Smooth muscle cell (in vitro differentiated cells): ENCODE measurements at regions not wholly inside any gene's neighbourhood (a gene's known extent, or its start where the extent isn't known, plus 50 kb on each side); places are given as distances from the start of the nearest gene placed in this dataset.

Experiments
- DNase-seq: peaks from one replicate; lab custom pipeline; 2025; ENCODE audit not compliant: unreplicated experiment; lab: John Stamatoyannopoulos, UW
- H2AFZ ChIP-seq: fragments of 200-600 bp; sonication (generic); 2 replicates; pipeline ENCODE4 v1.6.0; 2016; ENCODE audit warnings: antibody characterized with exemption, low read depth, mild to moderate bottlenecking
- H3F3A ChIP-seq: fragments of 200-600 bp; sonication (generic); 2 replicates; pipeline ENCODE4 v1.6.0; 2017; ENCODE audit warnings: antibody characterized with exemption, low read depth
- H3K27ac ChIP-seq: fragments of 200-600 bp; sonication (generic); 2 replicates; pipeline ENCODE4 v1.5.1; 2016; ENCODE audit warnings: low read depth, mild to moderate bottlenecking
- H3K27me3 ChIP-seq: fragments of 200-600 bp; sonication (generic); 2 replicates; pipeline ENCODE4 v1.6.1; 2016; ENCODE audit warnings: low read depth, mild to moderate bottlenecking
- H3K36me3 ChIP-seq: fragments of 200-600 bp; sonication (generic); 2 replicates; pipeline ENCODE4 v1.5.1; 2016; ENCODE audit warnings: low read depth
- H3K4me1 ChIP-seq: fragments of 200-600 bp; sonication (generic); 2 replicates; pipeline ENCODE4 v1.5.1; 2016; ENCODE audit warnings: low read depth
- H3K4me2 ChIP-seq: fragments of 200-600 bp; sonication (generic); 2 replicates; pipeline ENCODE4 v1.6.0; 2016; ENCODE audit warnings: mild to moderate bottlenecking
- H3K4me3 ChIP-seq: fragments of 200-600 bp; sonication (generic); 2 replicates; pipeline ENCODE4 v1.5.1; 2016; ENCODE audit warnings: mild to moderate bottlenecking
- H3K79me2 ChIP-seq: fragments of 200-600 bp; sonication (generic); 2 replicates; pipeline ENCODE4 v1.6.0; 2016; ENCODE audit warnings: low read depth, mild to moderate bottlenecking
- H3K9ac ChIP-seq: fragments of 200-600 bp; sonication (generic); 2 replicates; pipeline ENCODE4 v1.6.0; 2016; ENCODE audit warnings: low read depth
- H3K9me3 ChIP-seq: fragments of 200-600 bp; sonication (generic); replicated peaks from 2 replicates; pipeline ENCODE4 v1.5.1; 2016; ENCODE audit warnings: low read depth
- H4K20me1 ChIP-seq: fragments of 200-600 bp; sonication (generic); 2 replicates; pipeline ENCODE4 v1.6.0; 2016; ENCODE audit warnings: low read depth
- CTCF ChIP-seq: fragments of 200-600 bp; sonication (generic); IDR thresholded peaks from 2 replicates; pipeline ENCODE4 v1.5.1; 2017; ENCODE audit warnings: borderline replicate concordance, mild to moderate bottlenecking, antibody characterized with exemption; ENCODE audit not compliant: insufficient read depth, poor library complexity, severe bottlenecking
- WGBS: methylation state at CpG from one replicate; pipeline ENCODE4 v1.1.7; 2016; ENCODE audit warnings: low lambda C conversion rate; 5-methylcytosine and 5-hydroxymethylcytosine counted together

GRCh38 chr11:134749040-134749839, 337.2 kb upstream of the B3GAT1 start:
- H3K4me3 ChIP-seq, result no peak overlapping the region
- no peaks in the 10 kb centered on the region for H3K79me2 ChIP-seq
- H4K20me1 ChIP-seq, result no peaks in the 10 kb centered on the region
- H3K9ac ChIP-seq, result no peak overlapping the region
- H3F3A ChIP-seq, result no peaks in the 10 kb centered on the region
- DNase-seq, result no peak
- no peaks in the 10 kb centered on the region for H3K4me1 ChIP-seq
- TF ChIP-seq CTCF, result no peak
- WGBS, result 67% methylated on average over 5 of the region's 5 CpGs
- no peaks in the 10 kb centered on the region for H3K9me3 ChIP-seq
- no peak overlapping the region for H2AFZ ChIP-seq
- H3K27ac ChIP-seq, result no peak overlapping the region
- peaks cover 46% of the 10 kb centered on the region for H3K27me3 ChIP-seq
- H3K4me2 ChIP-seq, result no peak overlapping the region
- no peaks in the 10 kb centered on the region for H3K36me3 ChIP-seq

- Histone ChIP-seq H3K27me3 (peaks cover 33% of the 10 kb centered on the region), H3F3A (peaks cover 4% of the 10 kb centered on the region), H3K36me3 (no peaks in the 10 kb centered on the region), H3K4me1 (peaks cover 17% of the 10 kb centered on the region), H3K4me2 (no peak overlapping the region), H3K27ac (no peak overlapping the region), H2AFZ (no peak overlapping the region), H3K9ac (no peak overlapping the region), H3K4me3 (no peak overlapping the region), H3K79me2 (no peaks in the 10 kb centered on the region), H4K20me1 (peaks cover 3% of the 10 kb centered on the region), H3K9me3 (no peaks in the 10 kb centered on the region)
- WGBS, result 86% methylated on average over 2 of the region's 2 CpGs
- no peak for DNase-seq
- TF ChIP-seq CTCF, result no peak
These were observed 334.6 kb upstream of the B3GAT1 start for GRCh38 chr11:134746609-134747008.

GRCh38 chr11:134745456-134745855, 333.4 kb upstream of the B3GAT1 start:
- Histone ChIP-seq H3K27me3 (peaks cover 21% of the 10 kb centered on the region), H4K20me1 (peaks cover 3% of the 10 kb centered on the region), H3K4me2 (no peak overlapping the region), H3K9ac (no peak overlapping the region), H3K4me1 (peaks cover 21% of the 10 kb centered on the region), H3K36me3 (no peaks in the 10 kb centered on the region), H3K4me3 (no peak overlapping the region), H3K27ac (no peak overlapping the region), H3K9me3 (no peaks in the 10 kb centered on the region), H3F3A (peaks cover 4% of the 10 kb centered on the region), H2AFZ (no peak overlapping the region), H3K79me2 (no peaks in the 10 kb centered on the region)
- WGBS, result 79% methylated on average over 3 of the region's 3 CpGs
- no peak for DNase-seq
- TF ChIP-seq CTCF, result no peak

- no peak for TF ChIP-seq CTCF
- peaks cover 3% of the 10 kb centered on the region for H4K20me1 ChIP-seq
- DNase-seq, result no peak
- no peak overlapping the region for H2AFZ ChIP-seq
- no peak overlapping the region for H3K4me3 ChIP-seq
- H3F3A ChIP-seq, result peaks cover 4% of the 10 kb centered on the region
- H3K27ac ChIP-seq, result no peak overlapping the region
- no peaks in the 10 kb centered on the region for H3K36me3 ChIP-seq
- WGBS, result 86% methylated on average over 4 of the region's 4 CpGs
- H3K79me2 ChIP-seq, result no peaks in the 10 kb centered on the region
- no peaks in the 10 kb centered on the region for H3K9me3 ChIP-seq
- H3K4me2 ChIP-seq, result no peak overlapping the region
- H3K9ac ChIP-seq, result no peak overlapping the region
- peaks cover 7% of the 10 kb centered on the region for H3K27me3 ChIP-seq
- peaks cover 21% of the 10 kb centered on the region for H3K4me1 ChIP-seq
These were observed 331.8 kb upstream of the B3GAT1 start for GRCh38 chr11:134743820-134744195.
